ENCODE measurements at regions not wholly inside any gene's neighbourhood (a gene's known extent, or its start where the extent isn't known, plus 50 kb on each side); places are given as distances from the start of the nearest gene placed in this dataset.

- H3K4me1 ChIP-seq (ENCODE audit: control insufficient read depth, insufficient read depth, low read length) = no peaks in the 10 kb centered on the region
- H3K9ac ChIP-seq (ENCODE audit: low read depth, low read length) = no peak overlapping the region
- no peak overlapping the region for H3K4me2 ChIP-seq (ENCODE audit: low read length)
- H3K4me3 ChIP-seq (ENCODE audit: low read length) = no peak overlapping the region
- no peaks in the 10 kb centered on the region for H3K27me3 ChIP-seq (ENCODE audit: control insufficient read depth, insufficient read depth, low read length)
- H3K36me3 ChIP-seq (ENCODE audit: insufficient read depth, low read length) = no peaks in the 10 kb centered on the region
- H3K9me3 ChIP-seq (replicated peaks; ENCODE audit: low read length) = no peaks in the 10 kb centered on the region
Measured at GRCh38 chr4:138320030-138320429, 77.9 kb upstream of the SLC7A11 start.

GRCh38 chr4:138317175-138317748, 75.1 kb upstream of the SLC7A11 start:
- no peaks in the 10 kb centered on the region for H3K36me3 ChIP-seq (ENCODE audit: insufficient read depth, low read length)
- no peaks in the 10 kb centered on the region for H3K9me3 ChIP-seq (replicated peaks; ENCODE audit: low read length)
- no peaks in the 10 kb centered on the region for H3K4me1 ChIP-seq (ENCODE audit: control insufficient read depth, insufficient read depth, low read length)
- H3K4me2 ChIP-seq (ENCODE audit: low read length) = no peak overlapping the region
- no peak overlapping the region for H3K4me3 ChIP-seq (ENCODE audit: low read length)
- no peak overlapping the region for H3K9ac ChIP-seq (ENCODE audit: low read depth, low read length)
- no peaks in the 10 kb centered on the region for H3K27me3 ChIP-seq (ENCODE audit: control insufficient read depth, insufficient read depth, low read length)

GRCh38 chr4:138312536-138312911, 70.4 kb upstream of the SLC7A11 start:
- no peaks in the 10 kb centered on the region for H3K9me3 ChIP-seq (replicated peaks; ENCODE audit: low read length)
- H3K4me1 ChIP-seq (ENCODE audit: control insufficient read depth, insufficient read depth, low read length) = peaks cover 18% of the 10 kb centered on the region
- H3K4me2 ChIP-seq (ENCODE audit: low read length) = no peak overlapping the region
- H3K27me3 ChIP-seq (ENCODE audit: control insufficient read depth, insufficient read depth, low read length) = no peaks in the 10 kb centered on the region
- no peaks in the 10 kb centered on the region for H3K36me3 ChIP-seq (ENCODE audit: insufficient read depth, low read length)
- H3K4me3 ChIP-seq (ENCODE audit: low read length) = no peak overlapping the region
- no peak overlapping the region for H3K9ac ChIP-seq (ENCODE audit: low read depth, low read length)

- no peaks in the 10 kb centered on the region for H3K36me3 ChIP-seq (ENCODE audit: insufficient read depth, low read length)
- H3K9ac ChIP-seq (ENCODE audit: low read depth, low read length) = peak overlapping the region; percentile 36
- H3K4me1 ChIP-seq (ENCODE audit: control insufficient read depth, insufficient read depth, low read length) = peaks cover 18% of the 10 kb centered on the region
- no peaks in the 10 kb centered on the region for H3K9me3 ChIP-seq (replicated peaks; ENCODE audit: low read length)
- no peak overlapping the region for H3K4me3 ChIP-seq (ENCODE audit: low read length)
- no peaks in the 10 kb centered on the region for H3K27me3 ChIP-seq (ENCODE audit: control insufficient read depth, insufficient read depth, low read length)
- H3K4me2 ChIP-seq (ENCODE audit: low read length) = no peak overlapping the region
Measured at GRCh38 chr4:138311771-138312535, 69.8 kb upstream of the SLC7A11 start.

- no peaks in the 10 kb centered on the region for H3K27me3 ChIP-seq (ENCODE audit: control insufficient read depth, insufficient read depth, low read length)
- H3K36me3 ChIP-seq (ENCODE audit: insufficient read depth, low read length) = no peaks in the 10 kb centered on the region
- H3K4me2 ChIP-seq (ENCODE audit: low read length) = peak overlapping the region; percentile 49
- peak overlapping the region; percentile 11 for H3K4me3 ChIP-seq (ENCODE audit: low read length)
- peaks cover 18% of the 10 kb centered on the region for H3K4me1 ChIP-seq (ENCODE audit: control insufficient read depth, insufficient read depth, low read length)
- peak overlapping the region; percentile 40 for H3K9ac ChIP-seq (ENCODE audit: low read depth, low read length)
- no peaks in the 10 kb centered on the region for H3K9me3 ChIP-seq (replicated peaks; ENCODE audit: low read length)
Measured at GRCh38 chr4:138310991-138311390, 68.8 kb upstream of the SLC7A11 start.

GRCh38 chr4:138310498-138310897, 68.3 kb upstream of the SLC7A11 start:
- Histone ChIP-seq H3K27me3 (ENCODE audit: control insufficient read depth, insufficient read depth, low read length) (no peaks in the 10 kb centered on the region), H3K9me3 (replicated peaks; ENCODE audit: low read length) (no peaks in the 10 kb centered on the region), H3K4me1 (ENCODE audit: control insufficient read depth, insufficient read depth, low read length) (peaks cover 18% of the 10 kb centered on the region), H3K9ac (ENCODE audit: low read depth, low read length) (peak overlapping the region; percentile 40), H3K4me2 (ENCODE audit: low read length) (peak overlapping the region; percentile 49), H3K36me3 (ENCODE audit: insufficient read depth, low read length) (no peaks in the 10 kb centered on the region), H3K4me3 (ENCODE audit: low read length) (peak overlapping the region; percentile 11)

GRCh38 chr4:138308356-138308755, 66.2 kb upstream of the SLC7A11 start:
- Histone ChIP-seq H3K27me3 (ENCODE audit: control insufficient read depth, insufficient read depth, low read length) (no peaks in the 10 kb centered on the region), H3K36me3 (ENCODE audit: insufficient read depth, low read length) (no peaks in the 10 kb centered on the region), H3K4me2 (ENCODE audit: low read length) (no peak overlapping the region), H3K4me1 (ENCODE audit: control insufficient read depth, insufficient read depth, low read length) (peaks cover 18% of the 10 kb centered on the region), H3K4me3 (ENCODE audit: low read length) (no peak overlapping the region), H3K9ac (ENCODE audit: low read depth, low read length) (no peak overlapping the region), H3K9me3 (replicated peaks; ENCODE audit: low read length) (no peaks in the 10 kb centered on the region)

- H3K9me3 ChIP-seq (replicated peaks; ENCODE audit: low read length) = no peaks in the 10 kb centered on the region
- H3K4me2 ChIP-seq (ENCODE audit: low read length) = no peak overlapping the region
- H3K4me1 ChIP-seq (ENCODE audit: control insufficient read depth, insufficient read depth, low read length) = peaks cover 18% of the 10 kb centered on the region
- H3K27me3 ChIP-seq (ENCODE audit: control insufficient read depth, insufficient read depth, low read length) = no peaks in the 10 kb centered on the region
- H3K4me3 ChIP-seq (ENCODE audit: low read length) = no peak overlapping the region
- no peak overlapping the region for H3K9ac ChIP-seq (ENCODE audit: low read depth, low read length)
- H3K36me3 ChIP-seq (ENCODE audit: insufficient read depth, low read length) = no peaks in the 10 kb centered on the region
Measured at GRCh38 chr4:138307319-138307718, 65.2 kb upstream of the SLC7A11 start.

GRCh38 chr4:138305050-138305449, 62.9 kb upstream of the SLC7A11 start:
- Histone ChIP-seq H3K4me3 (ENCODE audit: low read length) (no peak overlapping the region), H3K27me3 (ENCODE audit: control insufficient read depth, insufficient read depth, low read length) (no peaks in the 10 kb centered on the region), H3K4me1 (ENCODE audit: control insufficient read depth, insufficient read depth, low read length) (no peaks in the 10 kb centered on the region), H3K9me3 (replicated peaks; ENCODE audit: low read length) (no peaks in the 10 kb centered on the region), H3K36me3 (ENCODE audit: insufficient read depth, low read length) (no peaks in the 10 kb centered on the region), H3K9ac (ENCODE audit: low read depth, low read length) (no peak overlapping the region), H3K4me2 (ENCODE audit: low read length) (no peak overlapping the region)

- Histone ChIP-seq H3K4me3 (ENCODE audit: low read length) (no peak overlapping the region), H3K9ac (ENCODE audit: low read depth, low read length) (no peak overlapping the region), H3K9me3 (replicated peaks; ENCODE audit: low read length) (no peaks in the 10 kb centered on the region), H3K4me1 (ENCODE audit: control insufficient read depth, insufficient read depth, low read length) (no peaks in the 10 kb centered on the region), H3K4me2 (ENCODE audit: low read length) (no peak overlapping the region), H3K27me3 (ENCODE audit: control insufficient read depth, insufficient read depth, low read length) (no peaks in the 10 kb centered on the region), H3K36me3 (ENCODE audit: insufficient read depth, low read length) (no peaks in the 10 kb centered on the region)
Measured at GRCh38 chr4:138301536-138301935, 59.4 kb upstream of the SLC7A11 start.

- no peak overlapping the region for H3K4me3 ChIP-seq (ENCODE audit: low read length)
- no peaks in the 10 kb centered on the region for H3K4me1 ChIP-seq (ENCODE audit: control insufficient read depth, insufficient read depth, low read length)
- H3K36me3 ChIP-seq (ENCODE audit: insufficient read depth, low read length) = no peaks in the 10 kb centered on the region
- H3K9me3 ChIP-seq (replicated peaks; ENCODE audit: low read length) = no peaks in the 10 kb centered on the region
- H3K9ac ChIP-seq (ENCODE audit: low read depth, low read length) = no peak overlapping the region
- H3K27me3 ChIP-seq (ENCODE audit: control insufficient read depth, insufficient read depth, low read length) = no peaks in the 10 kb centered on the region
- H3K4me2 ChIP-seq (ENCODE audit: low read length) = no peak overlapping the region
Measured at GRCh38 chr4:138300616-138301015, 58.5 kb upstream of the SLC7A11 start.

GRCh38 chr4:138299881-138300280, 57.7 kb upstream of the SLC7A11 start:
- no peaks in the 10 kb centered on the region for H3K27me3 ChIP-seq (ENCODE audit: control insufficient read depth, insufficient read depth, low read length)
- no peaks in the 10 kb centered on the region for H3K9me3 ChIP-seq (replicated peaks; ENCODE audit: low read length)
- no peak overlapping the region for H3K4me2 ChIP-seq (ENCODE audit: low read length)
- H3K4me3 ChIP-seq (ENCODE audit: low read length) = no peak overlapping the region
- H3K36me3 ChIP-seq (ENCODE audit: insufficient read depth, low read length) = no peaks in the 10 kb centered on the region
- no peak overlapping the region for H3K9ac ChIP-seq (ENCODE audit: low read depth, low read length)
- H3K4me1 ChIP-seq (ENCODE audit: control insufficient read depth, insufficient read depth, low read length) = no peaks in the 10 kb centered on the region
